ENCODE measurements at regions not wholly inside any gene's neighbourhood (a gene's known extent, or its start where the extent isn't known, plus 50 kb on each side); places are given as distances from the start of the nearest gene placed in this dataset.
"Not testable (repeated sequence)": the region's sequence is repeated elsewhere in the genome, so short reads cannot be mapped to it uniquely, and the experiment has no call there.

DNA sequence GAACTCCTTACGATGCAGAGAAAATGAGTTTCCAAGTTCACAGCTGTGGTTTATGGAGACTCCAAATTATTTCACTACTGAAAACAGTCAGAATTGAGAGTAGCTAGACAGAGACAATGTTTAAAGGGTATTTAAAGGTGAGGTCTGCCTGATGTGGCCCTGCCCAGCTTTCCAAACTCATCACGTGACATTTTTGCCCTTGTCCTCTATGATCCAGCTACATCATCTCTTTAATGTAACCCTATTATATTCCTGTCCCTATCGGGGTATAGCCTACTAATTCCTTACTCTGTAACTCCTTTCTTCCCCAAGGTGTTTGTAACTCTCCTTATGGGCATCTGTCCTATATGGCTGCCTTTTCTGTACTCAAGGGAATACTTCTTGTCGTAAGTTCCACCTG lies 297.2 kb downstream of the GRXCR1 start:
- CTCF ChIA-PET = no interaction called here

DNA sequence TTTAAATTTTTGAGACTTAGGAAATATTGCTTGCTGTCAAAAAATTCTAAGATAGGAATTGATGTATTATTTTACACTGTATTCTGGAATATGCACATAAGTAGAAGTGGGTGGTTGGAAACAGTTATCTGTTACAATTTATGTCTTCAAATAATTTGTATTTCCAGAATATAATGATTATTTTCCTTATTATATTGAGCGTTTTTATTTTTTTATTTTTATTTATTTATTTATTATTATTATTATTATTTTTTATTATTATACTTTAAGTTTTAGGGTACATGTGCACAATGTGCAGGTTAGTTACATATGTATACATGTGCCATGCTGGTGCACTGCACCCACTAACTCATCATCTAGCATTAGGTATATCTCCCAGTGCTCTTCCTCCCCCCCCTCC lies 320.1 kb downstream of the GRXCR1 start:
- H3K27ac ChIP-seq (ENCODE audit: extremely low read depth, low read depth, low read length); POLR2A ChIA-PET; H3K9me3 ChIP-seq (ENCODE audit: control insufficient read depth, insufficient read depth, low read depth, low read length); H3K36me3 ChIP-seq (ENCODE audit: control insufficient read depth in 2 of 2, insufficient read depth in 1 of 2, low read length in 2 of 2); H3K4me1 ChIP-seq (ENCODE audit: control insufficient read depth, insufficient read depth, low read length); H3K4me3 ChIP-seq (ENCODE audit: low read depth, low read length): not testable (repeated sequence)
- CTCF ChIA-PET = interaction anchor here (0.6 kb wide), 1 partner anchor 555 kb away, joined by 3 read pairs; no protein-coding TSS in a partner anchor

More for the DNA sequence above, 297.2 kb downstream of the GRXCR1 start:
- Histone ChIP-seq H3K4me1 (ENCODE audit: control insufficient read depth, insufficient read depth, low read length) (no peaks in the 10 kb centered on the region), H3K27ac (ENCODE audit: extremely low read depth, low read depth, low read length) (no peak overlapping the region), H3K4me3 (ENCODE audit: low read depth, low read length) (no peak overlapping the region), H3K9me3 (ENCODE audit: control insufficient read depth, insufficient read depth, low read depth, low read length) (no peaks in the 10 kb centered on the region), H3K36me3 (ENCODE audit: control insufficient read depth in 2 of 2, insufficient read depth in 1 of 2, low read length in 2 of 2) (no peaks in the 10 kb centered on the region)
- POLR2A ChIA-PET = no interaction called here
- TF ChIP-seq, protein P1, sequence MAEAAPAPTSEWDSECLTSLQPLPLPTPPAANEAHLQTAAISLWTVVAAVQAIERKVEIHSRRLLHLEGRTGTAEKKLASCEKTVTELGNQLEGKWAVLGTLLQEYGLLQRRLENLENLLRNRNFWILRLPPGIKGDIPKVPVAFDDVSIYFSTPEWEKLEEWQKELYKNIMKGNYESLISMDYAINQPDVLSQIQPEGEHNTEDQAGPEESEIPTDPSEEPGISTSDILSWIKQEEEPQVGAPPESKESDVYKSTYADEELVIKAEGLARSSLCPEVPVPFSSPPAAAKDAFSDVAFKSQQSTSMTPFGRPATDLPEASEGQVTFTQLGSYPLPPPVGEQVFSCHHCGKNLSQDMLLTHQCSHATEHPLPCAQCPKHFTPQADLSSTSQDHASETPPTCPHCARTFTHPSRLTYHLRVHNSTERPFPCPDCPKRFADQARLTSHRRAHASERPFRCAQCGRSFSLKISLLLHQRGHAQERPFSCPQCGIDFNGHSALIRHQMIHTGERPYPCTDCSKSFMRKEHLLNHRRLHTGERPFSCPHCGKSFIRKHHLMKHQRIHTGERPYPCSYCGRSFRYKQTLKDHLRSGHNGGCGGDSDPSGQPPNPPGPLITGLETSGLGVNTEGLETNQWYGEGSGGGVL (tag by site-specific recombination; IDR thresholded peaks at IDR 0.05) = no peak
- TF ChIP-seq BCL11A (tag by site-specific recombination; IDR thresholded peaks at IDR 0.05; ENCODE audit: low read depth) = no peak
- no peak for TF ChIP-seq ZNF223 (tag by site-specific recombination; IDR thresholded peaks at IDR 0.05)
- no peak for TF ChIP-seq ZNF302 (tag by site-specific recombination; IDR thresholded peaks at IDR 0.05; ENCODE audit: low read depth)

- Histone ChIP-seq H3K4me1 (ENCODE audit: control insufficient read depth, insufficient read depth, low read length) (no peaks in the 10 kb centered on the region), H3K27ac (ENCODE audit: extremely low read depth, low read depth, low read length) (no peak overlapping the region), H3K4me3 (ENCODE audit: low read depth, low read length) (no peak overlapping the region), H3K36me3 (ENCODE audit: control insufficient read depth in 2 of 2, insufficient read depth in 1 of 2, low read length in 2 of 2) (no peaks in the 10 kb centered on the region), H3K9me3 (ENCODE audit: control insufficient read depth, insufficient read depth, low read depth, low read length) (no peaks in the 10 kb centered on the region)
- ChIA-PET POLR2A (no interaction called here), CTCF (interaction anchor here (0.7 kb wide), 1 partner anchor 142 kb away, joined by 3 read pairs; no protein-coding TSS in a partner anchor)
- no peak for TF ChIP-seq ZNF777 (tag by site-specific recombination; IDR thresholded peaks at IDR 0.05; ENCODE audit: borderline replicate concordance)
- no peak for TF ChIP-seq INSM2 (tag by site-specific recombination; IDR thresholded peaks at IDR 0.05)
- TF ChIP-seq ZNF488 (tag by site-specific recombination; IDR thresholded peaks at IDR 0.05) = no peak
- TF ChIP-seq ZNF341 (tag by site-specific recombination; IDR thresholded peaks at IDR 0.05; ENCODE audit: low read depth) = no peak
- no peak for TF ChIP-seq IKZF3 (tag by site-specific recombination; IDR thresholded peaks at IDR 0.05)
- TF ChIP-seq ZSCAN30 (tag by site-specific recombination; IDR thresholded peaks at IDR 0.05) = no peak
- TF ChIP-seq ZNF585B (tag by site-specific recombination; IDR thresholded peaks at IDR 0.05) = no peak
- no peak for TF ChIP-seq ZBTB49 (tag by site-specific recombination; IDR thresholded peaks at IDR 0.05; ENCODE audit: low read depth)
- no peak for TF ChIP-seq PRDM2 (tag by site-specific recombination; IDR thresholded peaks at IDR 0.05; ENCODE audit: borderline replicate concordance)
- TF ChIP-seq, protein P2, sequence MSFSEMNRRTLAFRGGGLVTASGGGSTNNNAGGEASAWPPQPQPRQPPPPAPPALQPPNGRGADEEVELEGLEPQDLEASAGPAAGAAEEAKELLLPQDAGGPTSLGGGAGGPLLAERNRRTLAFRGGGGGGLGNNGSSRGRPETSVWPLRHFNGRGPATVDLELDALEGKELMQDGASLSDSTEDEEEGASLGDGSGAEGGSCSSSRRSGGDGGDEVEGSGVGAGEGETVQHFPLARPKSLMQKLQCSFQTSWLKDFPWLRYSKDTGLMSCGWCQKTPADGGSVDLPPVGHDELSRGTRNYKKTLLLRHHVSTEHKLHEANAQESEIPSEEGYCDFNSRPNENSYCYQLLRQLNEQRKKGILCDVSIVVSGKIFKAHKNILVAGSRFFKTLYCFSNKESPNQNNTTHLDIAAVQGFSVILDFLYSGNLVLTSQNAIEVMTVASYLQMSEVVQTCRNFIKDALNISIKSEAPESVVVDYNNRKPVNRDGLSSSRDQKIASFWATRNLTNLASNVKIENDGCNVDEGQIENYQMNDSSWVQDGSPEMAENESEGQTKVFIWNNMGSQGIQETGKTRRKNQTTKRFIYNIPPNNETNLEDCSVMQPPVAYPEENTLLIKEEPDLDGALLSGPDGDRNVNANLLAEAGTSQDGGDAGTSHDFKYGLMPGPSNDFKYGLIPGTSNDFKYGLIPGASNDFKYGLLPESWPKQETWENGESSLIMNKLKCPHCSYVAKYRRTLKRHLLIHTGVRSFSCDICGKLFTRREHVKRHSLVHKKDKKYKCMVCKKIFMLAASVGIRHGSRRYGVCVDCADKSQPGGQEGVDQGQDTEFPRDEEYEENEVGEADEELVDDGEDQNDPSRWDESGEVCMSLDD (tag by site-specific recombination; IDR thresholded peaks at IDR 0.05) = no peak
- TF ChIP-seq ZNF202 (tag by site-specific recombination; IDR thresholded peaks at IDR 0.05; ENCODE audit: borderline replicate concordance) = no peak
These were observed 331.3 kb downstream of the GRXCR1 start for GRCh38 chr4:43223820-43224219.
